Mesothelial cell of epicardium (in vitro differentiated cells): ENCODE measurements at regions not wholly inside any gene's neighbourhood (a gene's known extent, or its start where the extent isn't known, plus 50 kb on each side); places are given as distances from the start of the nearest gene placed in this dataset.

Source experiments
- DNase-seq, 2 experiments: peaks; one replicate each; pipeline ENCODE4 v3.0.0; 2021; ENCODE audit warnings: low spot score in 2 of 2; ENCODE audit not compliant: unreplicated experiment in 2 of 2
- H3K27ac Mint-ChIP-seq: 2 replicates; pipeline ENCODE4 v1.8.0; 2021; ENCODE audit warnings: mixed read lengths
- H3K27me3 Mint-ChIP-seq: 2 replicates; pipeline ENCODE4 v1.8.0; 2021; ENCODE audit warnings: low read depth, mixed read lengths
- H3K36me3 Mint-ChIP-seq: 2 replicates; pipeline ENCODE4 v1.8.0; 2021; ENCODE audit warnings: mixed read lengths
- H3K4me1 Mint-ChIP-seq: 2 replicates; pipeline ENCODE4 v1.8.0; 2021; ENCODE audit warnings: mixed read lengths
- H3K4me3 Mint-ChIP-seq: 2 replicates; pipeline ENCODE4 v1.8.0; 2021; ENCODE audit warnings: mild to moderate bottlenecking, moderate library complexity, mixed read lengths
- H3K9me3 Mint-ChIP-seq: 2 replicates; pipeline ENCODE4 v1.8.0; 2021; ENCODE audit warnings: mixed read lengths
- CTCF ChIP-seq: fragments of 200-600 bp; sonication (generic); IDR thresholded peaks from one replicate; pipeline ENCODE4 v1.5.0; 2021; ENCODE audit warnings: antibody characterized with exemption; ENCODE audit not compliant: unreplicated experiment

GRCh38 chr7:115491744-115492380 lies 538.7 kb downstream of the TFEC start:
- peak overlapping the region; percentile 22 for H3K27ac Mint-ChIP-seq
- H3K27me3 Mint-ChIP-seq, result no peaks in the 10 kb centered on the region
- TF ChIP-seq CTCF, result no peak
- peaks cover 41% of the 10 kb centered on the region for H3K4me1 Mint-ChIP-seq
- H3K4me3 Mint-ChIP-seq, result no peak overlapping the region
- H3K36me3 Mint-ChIP-seq, result no peaks in the 10 kb centered on the region
- DNase-seq, result no peak
- H3K9me3 Mint-ChIP-seq, result no peaks in the 10 kb centered on the region

GRCh38 chr7:115479448-115479847 lies 551.1 kb downstream of the TFEC start:
- Mint-ChIP-seq H3K27me3 (no peaks in the 10 kb centered on the region), H3K27ac (no peak overlapping the region), H3K36me3 (no peaks in the 10 kb centered on the region), H3K9me3 (peaks cover 4% of the 10 kb centered on the region), H3K4me3 (no peak overlapping the region), H3K4me1 (peaks cover 31% of the 10 kb centered on the region)
- TF ChIP-seq CTCF, result no peak
- DNase-seq, result no peak

- Mint-ChIP-seq H3K4me3 (no peak overlapping the region), H3K27me3 (no peaks in the 10 kb centered on the region), H3K36me3 (no peaks in the 10 kb centered on the region), H3K27ac (no peak overlapping the region), H3K9me3 (peaks cover 4% of the 10 kb centered on the region), H3K4me1 (peaks cover 29% of the 10 kb centered on the region)
- TF ChIP-seq CTCF, result no peak
- no peak for DNase-seq
Observed at GRCh38 chr7:115478426-115478825, 552.1 kb downstream of the TFEC start.

- Mint-ChIP-seq H3K9me3 (peaks cover 4% of the 10 kb centered on the region), H3K36me3 (no peaks in the 10 kb centered on the region), H3K4me3 (peak overlapping the region; percentile 78), H3K27me3 (no peaks in the 10 kb centered on the region), H3K27ac (peak overlapping the region; percentile 51), H3K4me1 (peaks cover 25% of the 10 kb centered on the region)
- TF ChIP-seq CTCF, result no peak
- peak; percentile 27 to 61 for DNase-seq
Observed at GRCh38 chr7:115477193-115477651, 553.3 kb downstream of the TFEC start.

GRCh38 chr7:115476671-115477181 lies 553.8 kb downstream of the TFEC start:
- H3K4me1 Mint-ChIP-seq, result peaks cover 25% of the 10 kb centered on the region
- no peak for TF ChIP-seq CTCF
- no peaks in the 10 kb centered on the region for H3K36me3 Mint-ChIP-seq
- H3K27me3 Mint-ChIP-seq, result no peaks in the 10 kb centered on the region
- no peak for DNase-seq
- H3K9me3 Mint-ChIP-seq, result peaks cover 4% of the 10 kb centered on the region
- peak overlapping the region; percentile 51 for H3K27ac Mint-ChIP-seq
- peak overlapping the region; percentile 78 for H3K4me3 Mint-ChIP-seq
